ENCODE measurements at regions not wholly inside any gene's neighbourhood (a gene's known extent, or its start where the extent isn't known, plus 50 kb on each side); places are given as distances from the start of the nearest gene placed in this dataset.

GRCh38 chr7:134375206-134375605 lies 58.5 kb upstream of the SLC35B4 start:
- TF ChIP-seq CTCF (IDR thresholded peaks at IDR 0.05) (no peak), POLR2A (IDR thresholded peaks at IDR 0.05) (no peak)

Data from upper lobe of left lung (tissue), 4 donors.